HepG2 (cell line): ENCODE measurements at regions not wholly inside any gene's neighbourhood (a gene's known extent, or its start where the extent isn't known, plus 50 kb on each side); places are given as distances from the start of the nearest gene placed in this dataset.

Experiments used
- ATAC-seq: fragments of 200-7000 bp; cut with Tn5 transposase; 3 replicates; pipeline ENCODE4 v1.9.1; 2020; ENCODE audit warnings: mild to moderate bottlenecking, moderate library complexity
- BruUV-seq: library from RNA; stranded (reverse); fragments of 400-500 nt; replicated peaks from 2 replicates; lab custom pipeline; 2021; lab: Mats Ljungman, UMichigan
- CTCF ChIA-PET: fragments of 300-600 bp; formaldehyde crosslinking; extraction: SDS; loops from one replicate; lab custom pipeline; 2021; ENCODE audit warnings: low total read pairs, inconsistent platforms, low intra/inter-chr PET ratio; lab: Yijun Ruan, JAX
- POLR2A ChIA-PET: fragments of 350-600 bp; sonication (Branson Sonifier 250); formaldehyde crosslinking; loops from one replicate; lab custom pipeline; 2020; ENCODE audit warnings: antibody characterized with exemption, inconsistent platforms; lab: Yijun Ruan, JAX
- DNase-seq: peaks from one replicate; pipeline ENCODE4 v3.0.0-alpha.2; 2015; ENCODE audit warnings: low spot score
- FAIRE-seq: peaks from 3 replicates; lab custom pipeline; 2011; peaks lifted over from hg19 to GRCh38; lab: Jason Lieb, UNC
- H2AFZ ChIP-seq: one replicate; pipeline ENCODE4 v1.6.1; 2011; ENCODE audit warnings: low read length, inconsistent platforms
- H3K27ac ChIP-seq: fragments of 300-600 bp; 3 replicates; pipeline ENCODE4 v1.8.0; 2011; ENCODE audit warnings: mixed run types, mild to moderate bottlenecking, mixed read lengths, low read length, inconsistent platforms; ENCODE audit not compliant: insufficient read depth; ENCODE audit errors: extremely low read length
- H3K27me3 ChIP-seq, 2 experiments: fragments of 200-600 bp in 1 of 2; 2 replicates in 1 of 2; 3 replicates in 1 of 2; pipeline versions ENCODE4 v1.6.0 to v1.8.0; 2011; ENCODE audit warnings: low read length in 2 of 2, mild to moderate bottlenecking in 2 of 2, moderate library complexity in 2 of 2, inconsistent platforms in 1 of 2; ENCODE audit not compliant: insufficient read depth in 2 of 2, control insufficient read depth in 1 of 2
- H3K36me3 ChIP-seq, 2 experiments: fragments of 200-600 bp in 1 of 2; replicated peaks in 1 of 2; 2 replicates in 1 of 2; 3 replicates in 1 of 2; pipeline versions ENCODE4 v1.5.1 to v1.8.0; 2011; ENCODE audit warnings: low read length in 2 of 2, inconsistent platforms in 1 of 2; ENCODE audit not compliant: insufficient read depth in 2 of 2, control insufficient read depth in 1 of 2
- H3K4me1 ChIP-seq: 2 replicates; pipeline ENCODE4 v1.5.1; 2012; ENCODE audit warnings: low read length, inconsistent platforms; ENCODE audit not compliant: insufficient read depth
- H3K4me2 ChIP-seq: 2 replicates; pipeline ENCODE4 v1.6.0; 2011; ENCODE audit warnings: low read depth, low read length, inconsistent platforms
- H3K4me3 ChIP-seq, 3 experiments: fragments of 200-600 bp in 1 of 3; sonication (generic), shearing (Covaris generic) in 1 of 3; replicated peaks in 1 of 3; 2 replicates each; pipeline ENCODE4 v1.5.1; 2011 to 2016; ENCODE audit warnings: low read length in 3 of 3, inconsistent platforms in 2 of 3, low read depth in 2 of 3, mild to moderate bottlenecking in 2 of 3, control low read depth in 1 of 3, mixed read lengths in 1 of 3; ENCODE audit not compliant: insufficient read depth in 1 of 3
- H3K79me2 ChIP-seq: one replicate; pipeline ENCODE4 v1.6.1; 2011; ENCODE audit warnings: low read length, inconsistent platforms; ENCODE audit not compliant: insufficient read depth
- H3K9ac ChIP-seq: 2 replicates; pipeline ENCODE4 v1.6.0; 2011; ENCODE audit warnings: mild to moderate bottlenecking, low read depth, low read length, inconsistent platforms; ENCODE audit not compliant: insufficient read depth
- H3K9me3 ChIP-seq: 2 replicates; pipeline ENCODE4 v1.5.1; 2012; ENCODE audit warnings: mild to moderate bottlenecking, low read length
- H4K20me1 ChIP-seq: 2 replicates; pipeline ENCODE4 v1.6.0; 2011; ENCODE audit warnings: inconsistent platforms, mild to moderate bottlenecking, low read length, moderate library complexity; ENCODE audit not compliant: insufficient read depth
- AFF4 ChIP-seq: sonication (generic); formaldehyde crosslinking; IDR thresholded peaks from 2 replicates; pipeline ENCODE4 v1.4.0; 2020; ENCODE audit warnings: missing genetic modification reagents
- ARHGAP35 ChIP-seq: sonication (generic); formaldehyde crosslinking; IDR thresholded peaks from 2 replicates; pipeline ENCODE4 v1.9.0; 2022; ENCODE audit warnings: mild to moderate bottlenecking, inconsistent platforms, moderate library complexity, missing genetic modification reagents, borderline replicate concordance
- ETV5 ChIP-seq: IDR thresholded peaks from 2 replicates; pipeline ENCODE4 v1.6.1; 2018; ENCODE audit warnings: missing biosample characterization, missing genetic modification reagents, inconsistent platforms, borderline replicate concordance
- EZH2 ChIP-seq: conservative IDR thresholded peaks from 2 replicates; pipeline ENCODE4 v1.6.1; 2012; ENCODE audit warnings: mild to moderate bottlenecking, low read depth, low read length, moderate library complexity
- FOXC1 ChIP-seq: sonication (generic); formaldehyde crosslinking; IDR thresholded peaks from 2 replicates; pipeline ENCODE4 v1.8.0; 2022; ENCODE audit warnings: mild to moderate bottlenecking, missing genetic modification reagents, borderline replicate concordance
- HNF4G ChIP-seq, 2 experiments: sonication (generic) in 1 of 2; formaldehyde crosslinking in 1 of 2; IDR thresholded peaks; 2 replicates each; pipeline versions ENCODE4 v1.4.0 to v1.6.1; 2011 to 2020; ENCODE audit warnings: borderline replicate concordance in 2 of 2, low read depth in 2 of 2, mild to moderate bottlenecking in 2 of 2, low read length in 1 of 2, missing genetic modification reagents in 1 of 2, moderate library complexity in 1 of 2
- JUND ChIP-seq: sonication (generic); formaldehyde crosslinking; IDR thresholded peaks from 2 replicates; pipeline ENCODE4 v1.8.0; 2022; ENCODE audit warnings: mild to moderate bottlenecking, missing genetic modification reagents
- KLF13 ChIP-seq: sonication (generic); formaldehyde crosslinking; IDR thresholded peaks from 2 replicates; pipeline ENCODE4 v1.4.0; 2020; ENCODE audit warnings: mild to moderate bottlenecking, missing genetic modification reagents
- MXD1 ChIP-seq: sonication (generic); formaldehyde crosslinking; IDR thresholded peaks from 2 replicates; pipeline ENCODE4 v1.4.0; 2020; ENCODE audit warnings: mild to moderate bottlenecking, missing genetic modification reagents
- NCOA1 ChIP-seq: sonication (generic); formaldehyde crosslinking; IDR thresholded peaks from 2 replicates; pipeline ENCODE4 v1.9.0; 2021; ENCODE audit warnings: missing genetic modification reagents
- TFDP1 ChIP-seq: IDR thresholded peaks from 2 replicates; pipeline ENCODE4 v1.6.1; 2016; ENCODE audit warnings: missing compliant biosample characterization, missing genetic modification reagents, borderline replicate concordance
- ZBTB34 ChIP-seq: sonication (generic); formaldehyde crosslinking; IDR thresholded peaks from 2 replicates; pipeline ENCODE4 v1.8.0; 2022; ENCODE audit warnings: mild to moderate bottlenecking, missing genetic modification reagents
- ZNF788 ChIP-seq: sonication (generic); formaldehyde crosslinking; IDR thresholded peaks from 2 replicates; pipeline ENCODE4 v1.5.0; 2020; ENCODE audit warnings: mild to moderate bottlenecking, missing genetic modification reagents, borderline replicate concordance
- WGBS: methylation state at CpG from one replicate; pipeline ENCODE4 v1.1.6; 2017; ENCODE audit warnings: low lambda C conversion rate; 5-methylcytosine and 5-hydroxymethylcytosine counted together
- in situ Hi-C: cut with HindIII; loops from 2 replicates; pipeline ENCODE4 v1.10.0; 2017; ENCODE audit warnings: low pct_unique_long_range_greater_than_20kb; ENCODE audit not compliant: extremely low pct_ligation_motif_present
- intact Hi-C: fragments of 100-400 bp; cut with micrococcal nuclease; formaldehyde crosslinking; loops from one replicate; pipeline ENCODE4 v1.10.0; 2022; ENCODE audit not compliant: unreplicated experiment

GRCh38 chr9:87199278-87199677 lies 252.0 kb upstream of the GAS1 start (continued):
- no peak for TF ChIP-seq AFF4 (CRISPR knock-in tag)
- no peak for TF ChIP-seq TFDP1 (CRISPR knock-in tag)

- H3K9ac ChIP-seq = no peak overlapping the region
- H3K9me3 ChIP-seq = no peaks in the 10 kb centered on the region
- ATAC-seq (no peak), FAIRE-seq (no peak), DNase-seq (no peak)
- H3K4me3 ChIP-seq = no peak overlapping the region
- H3K36me3 ChIP-seq = no peaks in the 10 kb centered on the region
- H3K79me2 ChIP-seq = no peaks in the 10 kb centered on the region
- in situ Hi-C loops (no loop called here), intact Hi-C loops (no loop called here)
- H4K20me1 ChIP-seq = no peaks in the 10 kb centered on the region
- TF ChIP-seq JUND (CRISPR knock-in tag) = no peak
- TF ChIP-seq HNF4G (IDR thresholded peaks at IDR 0.05; ENCODE audit: borderline replicate concordance, low read depth, low read length) = no peak
- no peak for TF ChIP-seq HNF4G (CRISPR knock-in tag; IDR thresholded peaks at IDR 0.05; ENCODE audit: borderline replicate concordance, low read depth)
- TF ChIP-seq EZH2 = no peak
- TF ChIP-seq MXD1 (CRISPR knock-in tag) = no peak
- TF ChIP-seq FOXC1 (CRISPR knock-in tag) = no peak
- TF ChIP-seq ETV5 (CRISPR knock-in tag) = no peak
- no peak for TF ChIP-seq NCOA1 (CRISPR knock-in tag)
- no peak for TF ChIP-seq ARHGAP35
- TF ChIP-seq ZNF788 (CRISPR knock-in tag) = no peak
- TF ChIP-seq ZBTB34 (CRISPR knock-in tag) = no peak
- no peak for TF ChIP-seq KLF13
- H3K27me3 ChIP-seq = peaks cover 3 to 21% of the 10 kb centered on the region in 2 experiments; a peak in 2 of 5 replicates
- H3K4me1 ChIP-seq = no peaks in the 10 kb centered on the region
- H2AFZ ChIP-seq = no peak overlapping the region
- BruUV-seq = no TSS peak
- WGBS = 2% methylated on average over 4 of the region's 4 CpGs
- ChIA-PET POLR2A (no interaction called here), CTCF (no interaction called here)
- H3K27ac ChIP-seq = no peak overlapping the region
- H3K4me2 ChIP-seq = no peak overlapping the region
Observed at GRCh38 chr9:87199782-87200181, 252.5 kb upstream of the GAS1 start.
